HuH-7 (cell line): ENCODE measurements at regions not wholly inside any gene's neighbourhood (a gene's known extent, or its start where the extent isn't known, plus 50 kb on each side); places are given as distances from the start of the nearest gene placed in this dataset.
"Not testable (repeated sequence)": the region's sequence is repeated elsewhere in the genome, so short reads cannot be mapped to it uniquely, and the experiment has no call there.

ENCODE experiments used
- DNase-seq: peaks from one replicate; pipeline ENCODE4 v3.0.0; 2011; ENCODE audit warnings: low spot score

DNA sequence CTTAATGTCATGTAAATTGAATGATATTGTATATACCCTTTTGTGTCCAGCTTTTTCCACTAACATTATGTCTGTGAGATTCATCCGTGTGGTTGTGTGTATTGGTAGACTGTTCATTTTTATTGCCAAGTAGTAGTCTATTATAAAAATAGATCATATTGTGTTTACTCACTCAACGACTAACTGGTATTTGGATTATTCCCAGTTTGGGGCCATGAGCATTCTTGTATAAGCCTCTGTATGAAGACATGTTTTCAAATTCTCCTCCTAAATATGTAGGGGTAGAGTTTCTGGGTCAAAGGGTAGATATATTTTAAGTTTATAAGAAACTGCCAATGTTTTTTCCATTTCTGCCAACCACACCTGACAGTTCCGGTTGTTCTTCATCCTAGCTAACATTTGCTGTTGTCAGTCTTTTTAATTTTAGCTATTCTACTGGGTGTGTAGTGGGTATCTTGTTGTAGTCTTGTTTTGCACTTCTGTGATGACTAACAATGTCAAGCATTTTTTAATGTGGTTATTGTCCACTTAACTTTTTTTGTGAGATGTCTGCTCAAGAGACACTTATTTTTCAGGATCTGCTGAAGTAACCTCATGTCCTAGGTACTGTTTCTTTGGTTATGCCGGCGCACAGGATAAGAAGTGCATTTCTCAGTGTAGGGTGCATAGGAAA lies 93.2 kb downstream of the DACT1 start:
- no peak for DNase-seq

DNA sequence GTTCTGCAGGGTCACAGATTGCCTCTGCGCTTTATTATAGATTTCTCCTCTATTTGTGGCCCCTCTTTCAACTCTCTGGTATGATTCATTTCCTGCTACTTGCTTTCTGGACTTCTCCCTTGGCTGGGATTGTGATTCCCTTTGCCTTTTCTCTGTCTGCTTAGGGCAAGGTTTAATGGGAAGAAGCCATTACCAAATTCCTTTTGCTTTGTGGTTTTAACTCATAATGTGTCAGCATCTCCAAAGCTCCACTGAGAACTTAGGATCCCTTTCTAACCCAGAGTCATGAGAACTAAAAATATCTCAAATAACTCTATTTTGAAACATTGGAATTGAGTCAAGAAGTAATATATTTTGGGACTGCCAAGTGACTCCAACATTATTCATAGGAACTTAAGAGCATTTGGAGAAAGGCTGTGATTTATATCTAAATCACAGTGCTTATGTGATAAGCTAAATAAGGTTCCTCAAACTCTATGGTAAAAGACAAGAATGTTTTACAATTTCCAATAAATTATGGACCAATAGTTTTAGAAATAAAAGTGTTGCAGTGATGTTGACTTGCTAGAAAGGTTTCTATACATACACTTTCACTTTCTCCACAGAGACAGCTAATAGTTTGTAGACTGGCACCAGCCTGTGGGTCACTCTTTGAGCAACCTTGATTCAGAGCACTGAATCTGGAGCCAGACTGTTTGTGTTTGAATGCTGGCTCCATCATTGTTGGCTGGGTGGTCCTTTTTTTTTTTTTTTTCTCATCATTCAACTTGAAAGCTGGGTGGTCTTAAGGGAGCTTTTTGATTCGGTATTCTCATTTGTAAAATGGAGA lies 93.9 kb downstream of the DACT1 start:
- no peak for DNase-seq

DNA sequence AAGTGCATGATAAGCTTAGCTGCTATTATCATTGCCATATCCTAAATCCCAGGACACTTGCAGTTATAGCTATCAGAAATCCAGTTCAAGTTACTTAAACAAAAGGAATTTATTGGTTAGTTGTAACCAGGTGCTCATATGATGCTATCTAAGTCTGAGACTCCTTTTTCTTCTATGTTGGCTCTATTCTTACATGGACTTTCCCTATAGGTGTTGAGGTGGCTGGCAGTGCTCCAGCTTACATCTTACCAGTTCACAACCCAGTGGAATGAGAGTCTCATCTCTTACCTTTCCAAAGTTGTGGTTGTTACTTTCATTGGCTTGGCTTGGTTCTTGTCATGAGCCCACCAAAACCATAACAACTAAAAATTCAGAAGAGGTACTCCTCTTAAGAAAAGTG lies 94.6 kb downstream of the DACT1 start:
- DNase-seq = no peak

DNA sequence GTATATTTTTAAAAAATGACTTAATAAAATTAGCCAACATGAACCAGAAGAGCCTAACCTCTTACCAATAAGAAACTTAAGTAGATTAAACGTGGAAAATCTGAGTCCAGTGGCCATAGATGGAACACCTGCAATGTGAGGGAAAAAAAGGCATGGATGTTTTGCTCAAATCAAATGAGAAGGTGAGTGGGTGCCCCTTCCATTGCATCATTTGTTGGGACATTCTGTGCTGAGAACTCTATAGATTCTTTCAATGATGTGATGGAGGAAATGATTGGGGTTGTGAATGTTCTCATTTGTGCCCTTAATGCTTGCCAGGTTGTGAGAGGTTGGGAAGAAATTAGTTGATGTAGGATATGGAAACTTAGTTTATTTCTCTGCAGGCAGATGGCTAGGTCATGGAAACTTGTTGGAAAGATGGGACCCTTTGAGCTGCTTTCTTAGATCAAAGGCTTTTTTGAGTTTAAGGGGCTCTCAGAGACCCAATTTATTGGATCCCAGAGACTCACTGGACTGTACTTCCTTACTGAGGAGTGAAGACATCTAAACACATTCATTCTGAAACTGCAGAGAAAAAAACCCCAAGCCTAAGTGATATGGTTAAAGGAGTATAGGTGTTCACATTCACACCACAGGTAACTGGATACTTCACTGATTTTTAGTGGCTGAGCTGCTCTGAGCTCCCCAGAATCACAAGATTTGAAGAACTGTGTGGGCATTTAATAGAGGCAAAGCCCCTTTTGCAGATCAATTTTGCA lies 95.9 kb downstream of the DACT1 start:
- no peak for DNase-seq

DNA sequence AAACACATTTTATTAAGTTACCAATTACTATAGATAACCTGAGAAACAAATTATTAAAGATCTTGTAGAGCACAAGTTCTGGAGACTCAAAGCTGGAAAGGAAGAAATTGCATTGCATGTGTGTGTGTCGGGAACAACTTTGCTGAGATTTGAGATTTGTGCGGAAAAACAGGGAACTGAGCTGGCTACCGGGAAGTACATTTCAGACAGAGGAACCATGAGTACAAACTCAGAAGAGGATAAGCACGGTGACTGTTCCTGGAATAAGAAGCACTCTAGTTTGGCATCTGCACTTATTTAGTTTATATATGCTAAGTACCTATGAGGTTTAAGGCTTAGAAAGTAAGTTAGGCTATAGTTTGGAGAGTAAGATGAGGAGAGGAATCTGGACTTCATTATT lies 97.8 kb downstream of the DACT1 start:
- DNase-seq = no peak

DNA sequence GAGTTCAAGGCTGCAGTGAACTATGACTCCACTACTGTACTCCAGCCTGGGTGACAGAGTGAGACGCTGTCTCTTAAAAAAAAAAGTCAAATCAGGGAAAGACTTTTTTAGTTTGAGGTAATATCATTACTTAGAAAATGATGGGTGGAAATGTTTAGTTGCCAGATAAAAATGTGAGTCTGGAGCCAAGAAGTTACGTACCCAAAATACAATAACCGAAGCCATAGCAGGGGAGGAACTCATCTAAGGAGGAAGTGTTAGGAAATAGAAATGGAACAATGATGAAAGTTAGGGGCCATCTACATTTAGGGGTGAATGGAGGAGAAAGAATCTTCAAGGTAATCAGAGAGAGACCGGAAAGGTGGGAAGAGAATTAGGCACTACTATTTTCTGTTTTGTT lies 98.8 kb downstream of the DACT1 start:
- no peak for DNase-seq

DNA sequence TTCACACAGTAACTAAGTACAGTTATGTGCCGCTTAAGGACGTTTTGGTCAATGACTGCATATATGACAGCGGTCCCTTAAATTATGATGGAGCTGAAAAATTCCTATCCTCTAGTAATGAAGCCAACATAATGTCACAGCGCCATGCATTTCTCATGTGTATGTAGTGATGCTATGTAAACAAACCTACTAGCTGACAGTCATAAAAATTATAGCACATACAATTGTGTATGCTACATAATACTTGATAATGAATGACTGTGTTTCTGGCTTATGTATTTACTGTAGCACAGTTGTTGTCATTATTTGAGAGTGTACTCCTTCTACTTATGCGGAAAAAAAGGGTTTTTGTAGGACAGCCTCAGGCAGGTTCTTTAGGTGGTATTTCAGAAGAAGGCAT lies 99.7 kb downstream of the DACT1 start:
- DNase-seq = no peak

DNA sequence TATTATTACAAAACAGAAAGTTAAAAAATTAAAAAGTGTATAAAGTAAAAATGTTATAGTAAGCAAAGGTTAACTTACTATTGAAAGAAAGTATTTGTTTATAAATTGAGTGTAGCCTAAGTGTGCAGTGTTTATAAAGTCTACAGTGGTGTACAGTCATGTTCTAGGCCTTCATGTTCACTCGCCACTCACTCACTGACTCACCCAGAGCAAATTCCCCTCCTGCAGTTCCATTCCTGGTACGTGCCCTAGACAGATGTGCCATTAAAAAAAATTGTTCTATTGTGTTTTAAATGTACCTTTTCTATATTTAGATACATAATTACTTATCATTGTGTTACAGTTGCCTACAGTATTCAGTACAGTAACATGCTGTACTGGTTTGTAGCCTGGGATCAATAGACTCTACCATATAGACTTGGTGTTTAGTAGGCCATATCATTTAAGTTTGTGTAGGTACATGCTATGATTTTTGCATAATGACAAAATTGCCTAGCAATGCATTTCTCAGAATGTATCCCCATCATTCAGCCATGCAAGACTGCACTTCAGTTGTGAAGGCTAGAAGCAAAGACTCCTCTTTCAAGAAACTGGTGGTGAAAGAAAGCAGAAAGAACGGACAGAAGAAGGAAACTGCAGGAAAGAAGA lies 100.6 kb downstream of the DACT1 start:
- no peak for DNase-seq

DNA sequence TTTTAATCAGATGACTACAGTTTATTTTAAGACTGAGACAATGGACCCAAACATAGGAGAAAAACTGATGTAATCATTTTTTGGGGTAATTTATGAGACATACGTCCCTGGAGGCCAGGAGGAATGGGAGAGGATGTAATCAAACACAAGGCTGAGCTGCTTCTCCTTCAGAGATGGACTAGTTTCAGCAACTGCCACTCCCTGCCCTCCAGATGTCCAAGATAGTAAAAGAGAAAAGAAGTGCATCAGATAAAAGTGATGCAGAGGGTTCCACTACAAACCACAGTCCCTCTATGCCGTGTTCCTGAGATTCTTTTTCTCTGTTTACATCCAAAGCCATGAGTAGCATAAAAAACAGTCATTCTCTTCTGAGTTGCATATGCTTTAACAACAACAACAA lies 101.1 kb downstream of the DACT1 start:
- no peak for DNase-seq

DNA sequence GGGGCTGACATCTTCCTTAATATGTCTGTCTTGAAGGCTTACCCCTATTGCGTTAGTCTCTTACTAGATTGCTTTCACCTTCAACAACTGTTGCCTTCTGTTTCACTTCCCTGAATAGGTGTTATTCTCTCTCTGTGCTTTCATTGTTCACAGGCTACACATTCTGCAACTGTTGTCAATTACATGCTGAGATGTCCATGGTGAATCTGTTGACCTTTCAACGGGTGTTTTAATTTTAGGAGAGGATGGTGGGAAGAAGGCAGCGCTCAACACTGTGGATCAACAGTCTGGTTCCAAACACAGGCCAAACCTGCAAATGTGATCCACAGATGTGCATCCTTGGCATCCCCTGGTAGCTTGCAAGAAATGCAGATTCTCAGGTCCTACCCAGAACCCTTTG lies 101.9 kb downstream of the DACT1 start:
- DNase-seq = no peak

DNA sequence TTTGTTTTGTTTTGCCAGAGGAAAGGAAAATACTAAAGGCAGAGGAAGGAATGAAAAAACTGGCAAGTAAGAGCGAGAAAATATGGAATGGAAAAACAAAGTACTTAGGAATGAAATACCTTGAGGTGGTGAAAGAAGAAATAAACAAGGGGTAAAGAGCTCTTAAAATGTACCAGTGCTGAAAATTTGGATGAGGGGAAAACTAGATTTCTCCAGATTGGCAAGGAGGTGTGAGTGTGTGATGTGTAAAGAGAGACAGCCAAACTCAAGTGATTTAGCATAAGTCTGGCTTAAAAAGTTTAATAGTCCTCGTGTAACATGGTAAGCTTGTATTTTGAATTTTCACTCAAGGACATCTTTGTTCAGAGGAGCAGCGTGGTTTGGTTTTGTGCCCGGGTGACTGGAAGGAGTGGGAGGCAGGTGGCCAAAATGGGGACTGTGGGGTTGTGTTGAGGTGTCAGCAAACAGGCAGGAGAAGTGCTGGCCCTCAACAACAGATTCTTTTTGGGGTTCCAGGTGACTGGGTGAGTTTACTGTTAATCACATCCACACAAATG lies 102.7 kb downstream of the DACT1 start:
- DNase-seq = no peak

DNA sequence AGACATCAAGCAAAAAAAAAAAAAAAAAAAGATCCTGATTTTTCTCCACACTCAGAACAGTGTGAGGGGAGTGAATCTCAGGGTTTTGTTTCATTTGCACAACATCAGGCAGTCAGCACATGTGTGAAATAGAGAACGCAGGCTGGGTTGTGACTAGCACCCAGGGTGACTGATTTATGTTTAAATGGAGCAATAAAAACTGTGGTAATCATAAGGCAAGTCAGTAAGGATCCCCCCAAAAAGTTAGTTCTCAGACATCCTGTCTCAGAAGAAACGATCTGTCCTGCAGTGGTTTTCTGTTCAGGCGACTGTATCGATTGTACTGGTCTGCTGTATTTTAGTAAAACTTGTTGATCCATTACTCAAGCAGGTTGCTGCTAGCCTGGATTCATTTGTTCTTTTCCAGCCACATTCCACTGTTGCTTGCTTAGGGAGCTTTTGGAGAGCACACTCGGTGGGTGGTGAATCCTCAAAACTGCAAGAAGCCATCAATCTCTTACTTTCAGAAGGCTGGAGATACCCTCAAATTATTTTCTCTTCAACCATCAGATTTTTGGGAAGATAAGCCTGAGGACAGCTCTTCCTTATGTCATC lies 107.1 kb downstream of the DACT1 start:
- DNase-seq = no peak

DNA sequence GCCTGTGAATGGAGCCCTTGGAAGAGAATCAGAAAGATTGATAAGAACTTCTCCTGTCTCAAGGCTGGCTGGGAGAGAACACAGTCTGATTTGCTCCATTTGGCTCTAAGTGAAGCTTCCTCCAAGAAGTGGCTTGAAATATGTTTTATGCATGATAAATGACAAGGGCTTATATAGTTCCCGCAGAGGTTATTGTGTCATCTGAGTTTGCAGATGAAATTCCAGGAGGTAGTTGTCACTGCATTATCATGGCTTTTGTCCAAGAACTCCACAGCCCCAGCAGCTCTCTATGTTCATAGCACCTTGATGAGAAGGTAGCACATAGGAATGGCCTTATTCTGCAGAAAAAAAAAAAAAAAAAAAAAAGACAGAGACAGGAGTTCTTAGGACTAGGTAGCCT lies 108.5 kb downstream of the DACT1 start:
- DNase-seq = no peak

DNA sequence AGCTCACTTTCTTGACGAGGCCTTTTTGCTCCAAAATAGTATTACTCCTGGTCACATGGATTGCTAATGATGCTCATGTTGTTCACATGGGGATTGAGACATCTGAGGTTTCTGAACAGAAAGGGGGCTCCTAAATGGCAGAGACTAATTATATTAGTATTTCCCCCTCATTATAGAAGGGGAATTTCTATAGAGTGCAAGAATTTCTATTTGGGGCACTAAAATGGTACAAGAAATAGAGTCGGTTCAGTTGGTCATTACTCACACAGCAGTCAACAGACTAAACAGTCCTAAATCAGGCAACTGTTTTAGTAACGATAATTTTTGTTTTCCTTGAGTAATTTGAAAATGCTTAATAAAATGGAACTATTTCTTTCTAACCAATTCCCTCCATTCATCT lies 108.9 kb downstream of the DACT1 start:
- no peak for DNase-seq

DNA sequence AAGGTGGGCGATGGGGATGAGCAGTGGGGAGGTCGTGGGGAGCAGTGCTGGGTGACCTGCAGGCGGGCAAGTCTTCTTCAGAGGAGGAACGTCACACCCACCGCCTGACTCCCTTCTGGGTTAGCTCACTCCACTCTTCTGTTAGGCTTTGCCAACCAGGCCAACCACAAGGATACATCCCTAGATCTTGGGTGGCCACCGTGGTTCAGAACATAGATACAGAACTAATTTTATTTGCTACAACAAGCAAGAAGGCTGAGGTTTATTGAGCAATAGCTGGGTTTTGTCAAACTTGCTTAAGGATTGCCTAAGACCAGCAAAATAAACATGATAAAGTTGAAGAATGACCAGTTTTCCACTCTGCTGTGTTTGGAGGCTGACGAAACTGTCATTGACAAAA lies 109.4 kb downstream of the DACT1 start:
- DNase-seq = no peak

DNA sequence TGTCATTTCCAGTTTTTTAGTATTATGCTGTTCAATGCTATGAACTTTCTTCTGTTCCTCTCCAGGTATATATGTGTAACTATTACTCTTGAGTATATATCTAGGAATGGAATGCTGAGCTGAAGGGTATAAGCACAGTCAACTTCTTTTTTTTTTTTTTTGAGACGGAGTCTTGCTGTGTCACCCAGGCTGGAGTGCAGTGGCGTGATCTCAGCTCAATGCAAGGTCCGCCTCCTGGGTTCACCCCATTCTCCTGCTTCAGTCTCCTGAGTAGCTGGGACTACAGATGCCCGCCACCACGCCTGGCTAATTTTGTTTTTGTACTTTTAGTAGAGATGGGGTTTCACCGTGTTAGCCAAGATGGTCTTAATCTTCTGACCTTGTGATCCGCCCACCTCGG lies 110.5 kb downstream of the DACT1 start:
- DNase-seq = not testable (repeated sequence)

DNA sequence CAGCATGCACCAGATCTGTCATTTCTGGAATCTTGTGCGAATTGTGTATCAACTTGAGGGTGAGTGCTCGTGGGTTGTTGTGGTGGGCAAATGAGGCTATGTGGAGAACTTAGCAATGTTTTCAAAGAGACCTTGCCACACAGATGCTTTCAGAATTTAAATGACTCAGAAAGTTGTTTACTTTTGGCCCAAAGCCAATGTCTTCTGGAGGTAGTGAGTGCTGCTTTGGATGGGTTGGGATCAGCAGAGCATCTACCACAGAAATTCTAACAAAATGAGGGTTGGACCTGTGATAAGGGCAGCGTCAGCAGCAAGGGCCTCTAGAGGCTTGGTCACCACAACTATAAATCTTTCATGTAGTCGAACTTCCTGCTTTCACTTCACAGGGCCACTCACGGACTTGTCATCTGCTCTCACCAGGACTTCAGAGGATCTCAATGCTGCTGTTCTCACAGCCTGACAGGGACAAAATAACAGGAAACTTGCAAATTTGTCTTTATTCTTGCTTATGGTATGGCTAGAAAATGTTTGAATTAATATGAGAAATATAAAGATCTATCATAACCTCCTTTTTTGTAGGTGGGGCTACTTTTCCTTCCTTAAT lies 111.4 kb downstream of the DACT1 start:
- DNase-seq = no peak

DNA sequence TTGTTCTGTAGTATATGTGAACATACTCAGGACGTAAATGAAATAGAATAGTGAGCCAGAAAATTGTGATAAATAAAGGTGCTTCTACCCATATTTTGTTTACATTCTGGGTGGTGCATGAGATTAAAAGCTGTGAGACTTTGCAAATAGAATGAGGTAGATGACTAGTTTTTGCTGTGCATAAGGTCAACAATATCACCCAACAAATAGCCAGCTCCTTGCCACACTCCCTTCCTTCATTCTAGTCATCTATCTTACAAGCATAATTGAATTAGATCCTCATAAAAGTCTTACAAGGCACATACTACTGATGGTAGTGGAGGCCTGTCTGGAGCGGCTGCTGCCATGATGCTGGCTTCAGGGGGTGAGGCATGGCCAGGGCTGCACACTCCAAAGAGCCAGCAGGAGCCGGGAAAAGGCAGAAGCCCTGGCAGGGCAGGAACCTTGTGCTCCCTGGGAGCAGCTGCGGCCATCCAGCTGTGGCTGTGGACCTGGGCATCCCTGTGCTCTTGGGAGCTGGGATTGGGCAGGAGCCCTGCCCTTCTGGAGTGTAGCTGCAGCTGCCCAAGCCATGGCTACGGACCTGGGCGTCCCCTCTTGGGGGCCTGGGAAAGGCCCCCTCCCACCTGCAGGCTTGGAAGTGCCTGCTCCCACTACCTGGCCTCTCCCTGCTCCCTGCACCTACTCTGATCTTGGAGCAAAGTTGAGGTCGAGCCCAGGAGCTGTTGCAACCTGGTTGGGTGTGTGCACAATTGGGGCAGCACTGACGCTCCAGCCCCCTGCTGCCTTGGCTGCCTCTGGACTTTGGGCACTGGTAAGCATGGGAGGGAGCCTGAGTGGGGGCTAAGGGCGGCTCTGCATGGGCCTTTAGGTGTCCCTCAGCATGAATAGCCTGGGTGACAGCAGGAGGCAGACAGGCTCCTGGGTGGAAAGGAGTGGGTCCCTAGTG lies 112.8 kb downstream of the DACT1 start:
- no peak for DNase-seq

DNA sequence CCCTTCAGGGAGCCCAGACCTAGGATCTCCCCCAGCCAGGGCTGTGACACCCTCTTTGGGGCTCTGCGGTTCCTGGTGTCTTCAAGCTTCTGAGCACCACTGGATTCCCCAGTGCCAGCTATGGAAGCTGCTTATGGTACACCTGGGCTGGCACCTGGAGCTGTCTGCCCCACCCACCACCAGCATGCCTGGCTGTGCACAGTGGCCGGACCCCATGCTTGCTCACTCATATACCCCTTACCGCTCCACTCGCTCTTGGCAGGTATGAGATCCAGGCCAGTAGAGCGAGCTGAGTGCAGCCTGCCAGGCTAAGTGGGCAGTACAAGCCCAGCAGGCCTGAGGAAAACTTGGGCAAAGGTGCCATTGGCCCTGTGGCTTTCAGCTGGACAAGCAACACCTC lies 114.0 kb downstream of the DACT1 start:
- DNase-seq = no peak

DNA sequence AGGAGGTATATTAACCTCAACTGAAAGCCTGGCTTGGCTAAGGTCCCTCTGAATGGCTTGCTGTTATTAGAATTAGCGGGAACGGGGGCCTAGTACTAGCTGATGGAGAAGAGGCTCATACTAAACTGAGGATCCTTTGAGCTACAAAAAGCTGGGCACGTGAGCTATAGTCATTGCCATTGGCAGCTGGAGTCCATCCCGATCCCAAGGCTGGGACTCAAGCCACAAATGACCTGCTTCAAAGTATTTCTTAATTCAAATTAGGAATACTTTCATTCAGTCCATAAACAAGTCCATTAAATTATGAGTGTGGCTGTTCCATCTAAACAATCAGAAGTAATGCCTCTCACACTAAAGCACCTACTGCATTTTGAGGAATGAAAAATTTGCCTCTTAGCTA lies 114.5 kb downstream of the DACT1 start:
- no peak for DNase-seq
